ENCODE measurements at regions not wholly inside any gene's neighbourhood (a gene's known extent, or its start where the extent isn't known, plus 50 kb on each side); places are given as distances from the start of the nearest gene placed in this dataset.

DNA sequence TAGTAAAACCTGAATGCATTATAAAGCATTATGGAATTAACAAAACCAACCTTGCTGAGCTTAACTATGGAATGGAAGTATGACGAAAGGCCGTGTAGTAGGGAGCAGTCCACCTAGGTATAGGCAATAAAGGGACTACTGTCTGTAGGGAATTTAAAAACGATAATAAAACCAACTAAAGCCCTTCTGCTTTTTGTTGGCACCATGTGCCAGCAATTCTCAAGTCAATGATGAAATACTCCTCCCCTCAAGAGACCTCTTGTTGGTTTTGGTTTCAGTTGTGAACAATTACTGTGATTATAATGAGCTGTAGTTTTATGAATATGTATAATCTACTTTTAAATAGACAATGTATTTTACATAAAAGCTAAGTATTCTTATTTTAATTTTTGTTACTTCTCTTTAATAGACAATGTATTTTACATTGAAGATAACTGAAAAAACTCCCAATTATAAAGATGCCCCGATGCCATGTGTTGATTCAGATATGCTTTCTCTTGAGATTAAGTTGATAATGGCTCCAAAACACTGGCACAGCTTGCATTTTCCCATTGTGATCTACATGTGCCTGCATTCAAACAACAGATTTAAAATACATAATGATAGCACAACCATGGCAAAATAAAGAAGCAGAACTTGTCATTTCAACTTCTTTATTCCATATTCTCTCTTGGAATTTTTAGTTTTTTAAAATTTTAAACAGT is 55.5 kb upstream of the ZDBF2 start:
- H3K27me3 ChIP-seq = no peaks in the 10 kb centered on the region
- no peak for TF ChIP-seq POLR2AphosphoS5 (IDR thresholded peaks at IDR 0.05; ENCODE audit: insufficient read depth in 1 of 2, low read depth in 1 of 2)
- TF ChIP-seq, protein P1, sequence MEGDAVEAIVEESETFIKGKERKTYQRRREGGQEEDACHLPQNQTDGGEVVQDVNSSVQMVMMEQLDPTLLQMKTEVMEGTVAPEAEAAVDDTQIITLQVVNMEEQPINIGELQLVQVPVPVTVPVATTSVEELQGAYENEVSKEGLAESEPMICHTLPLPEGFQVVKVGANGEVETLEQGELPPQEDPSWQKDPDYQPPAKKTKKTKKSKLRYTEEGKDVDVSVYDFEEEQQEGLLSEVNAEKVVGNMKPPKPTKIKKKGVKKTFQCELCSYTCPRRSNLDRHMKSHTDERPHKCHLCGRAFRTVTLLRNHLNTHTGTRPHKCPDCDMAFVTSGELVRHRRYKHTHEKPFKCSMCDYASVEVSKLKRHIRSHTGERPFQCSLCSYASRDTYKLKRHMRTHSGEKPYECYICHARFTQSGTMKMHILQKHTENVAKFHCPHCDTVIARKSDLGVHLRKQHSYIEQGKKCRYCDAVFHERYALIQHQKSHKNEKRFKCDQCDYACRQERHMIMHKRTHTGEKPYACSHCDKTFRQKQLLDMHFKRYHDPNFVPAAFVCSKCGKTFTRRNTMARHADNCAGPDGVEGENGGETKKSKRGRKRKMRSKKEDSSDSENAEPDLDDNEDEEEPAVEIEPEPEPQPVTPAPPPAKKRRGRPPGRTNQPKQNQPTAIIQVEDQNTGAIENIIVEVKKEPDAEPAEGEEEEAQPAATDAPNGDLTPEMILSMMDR (IDR thresholded peaks at IDR 0.05) = no peak
- TF ChIP-seq POLR2A (IDR thresholded peaks at IDR 0.05) = no peak

DNA sequence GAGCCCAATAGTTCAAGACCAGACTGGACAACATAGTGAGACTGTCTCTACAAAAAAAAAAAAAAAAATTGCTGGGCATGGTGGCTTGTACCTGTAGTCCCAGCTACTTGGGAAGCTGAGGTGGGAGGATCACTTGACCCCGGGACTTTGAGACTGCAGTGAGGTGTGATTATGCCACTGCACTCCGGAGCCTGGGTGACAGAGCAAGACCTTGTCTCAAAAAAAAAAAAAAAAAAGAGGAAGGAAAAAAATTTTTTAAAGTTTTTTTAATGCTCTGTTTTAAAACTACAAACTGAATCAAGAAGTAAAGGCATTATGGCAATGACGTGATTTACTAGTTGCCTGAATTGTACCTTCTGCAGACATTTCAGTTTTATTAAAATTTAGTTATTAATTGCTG is 54.5 kb upstream of the ZDBF2 start:
- intact Hi-C loops (cut with DNase I) = no loop called here
- Histone ChIP-seq H3K4me3 (no peak overlapping the region), H3K9me3 (no peaks in the 10 kb centered on the region), H3K27me3 (no peaks in the 10 kb centered on the region), H3K4me1 (peaks cover 14% of the 10 kb centered on the region), H3K36me3 (no peaks in the 10 kb centered on the region), H3K27ac (no peak overlapping the region)
- TF ChIP-seq POLR2AphosphoS5 (IDR thresholded peaks at IDR 0.05; ENCODE audit: insufficient read depth in 1 of 2, low read depth in 1 of 2) (no peak), POLR2A (IDR thresholded peaks at IDR 0.05) (no peak)
- TF ChIP-seq, protein P1 (IDR thresholded peaks at IDR 0.05) = no peak
- DNase-seq (ENCODE audit: extremely low spot score in 2 of 2) = no peak

More for the DNA sequence above, 55.5 kb upstream of the ZDBF2 start:
- Histone ChIP-seq H3K4me3 (no peak overlapping the region), H3K36me3 (no peaks in the 10 kb centered on the region), H3K9me3 (no peaks in the 10 kb centered on the region), H3K4me1 (peaks cover 14% of the 10 kb centered on the region), H3K27ac (no peak overlapping the region)
- intact Hi-C loops (cut with DNase I) = no loop called here
- no peak for DNase-seq (ENCODE audit: extremely low spot score in 2 of 2)

GRCh38 chr2:206220997-206221396 is 53.5 kb upstream of the ZDBF2 start:
- Histone ChIP-seq H3K36me3 (no peaks in the 10 kb centered on the region), H3K4me3 (no peak overlapping the region), H3K27ac (no peak overlapping the region), H3K4me1 (peaks cover 14% of the 10 kb centered on the region), H3K9me3 (no peaks in the 10 kb centered on the region), H3K27me3 (no peaks in the 10 kb centered on the region)
- TF ChIP-seq, protein P1 (IDR thresholded peaks at IDR 0.05) = no peak
- no peak for TF ChIP-seq POLR2AphosphoS5 (IDR thresholded peaks at IDR 0.05; ENCODE audit: insufficient read depth in 1 of 2, low read depth in 1 of 2)
- no peak for TF ChIP-seq POLR2A (IDR thresholded peaks at IDR 0.05)
- DNase-seq (ENCODE audit: extremely low spot score in 2 of 2) = no peak
- intact Hi-C loops (cut with DNase I) = no loop called here
